HEK293T (cell line): ENCODE measurements at regions not wholly inside any gene's neighbourhood (a gene's known extent, or its start where the extent isn't known, plus 50 kb on each side); places are given as distances from the start of the nearest gene placed in this dataset.

ENCODE experiments used
- BHLHE40 ChIP-seq: fragments of 450-650 bp; IDR thresholded peaks from 2 replicates; pipeline ENCODE4 v1.6.1; 2016; ENCODE audit warnings: mild to moderate bottlenecking, moderate library complexity, borderline replicate concordance
- HDGF ChIP-seq: fragments of 450-650 bp; IDR thresholded peaks from 2 replicates; pipeline ENCODE4 v1.6.1; 2017; ENCODE audit warnings: antibody characterized with exemption, borderline replicate concordance
- L3MBTL2 ChIP-seq: fragments of 450-650 bp; conservative IDR thresholded peaks from 2 replicates; pipeline ENCODE4 v1.6.1; 2016; ENCODE audit warnings: mild to moderate bottlenecking
- PKNOX1 ChIP-seq: fragments of 450-650 bp; IDR thresholded peaks from 2 replicates; pipeline ENCODE4 v1.6.1; 2016

- TF ChIP-seq L3MBTL2 (no peak), BHLHE40 (no peak), PKNOX1 (no peak), HDGF (no peak)
Measured at GRCh38 chr2:156826341-156826933, 390.3 kb downstream of the GPD2 start.
